ENCODE measurements at regions not wholly inside any gene's neighbourhood (a gene's known extent, or its start where the extent isn't known, plus 50 kb on each side); places are given as distances from the start of the nearest gene placed in this dataset.

DNA sequence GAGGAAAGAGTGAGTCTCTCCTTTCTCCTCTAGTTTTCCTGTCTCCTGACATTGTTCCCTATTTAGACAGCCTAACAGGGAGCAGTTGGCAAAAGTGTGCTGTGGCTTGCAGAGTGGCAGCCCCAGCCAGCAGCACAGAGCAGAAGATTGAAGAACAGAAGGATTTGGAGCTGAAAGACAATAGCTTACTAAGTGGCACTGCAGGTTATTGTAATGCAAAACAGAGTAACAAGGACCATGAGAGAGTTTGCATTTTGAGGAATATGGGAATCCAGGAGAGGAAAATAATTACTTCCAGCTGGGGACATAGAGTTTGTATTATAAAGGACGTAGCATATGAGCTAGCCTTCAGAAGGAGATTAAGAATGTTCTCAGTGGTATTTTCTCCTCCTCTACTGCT is 342.4 kb downstream of the AKAIN1 start:
- TF ChIP-seq, protein P1, sequence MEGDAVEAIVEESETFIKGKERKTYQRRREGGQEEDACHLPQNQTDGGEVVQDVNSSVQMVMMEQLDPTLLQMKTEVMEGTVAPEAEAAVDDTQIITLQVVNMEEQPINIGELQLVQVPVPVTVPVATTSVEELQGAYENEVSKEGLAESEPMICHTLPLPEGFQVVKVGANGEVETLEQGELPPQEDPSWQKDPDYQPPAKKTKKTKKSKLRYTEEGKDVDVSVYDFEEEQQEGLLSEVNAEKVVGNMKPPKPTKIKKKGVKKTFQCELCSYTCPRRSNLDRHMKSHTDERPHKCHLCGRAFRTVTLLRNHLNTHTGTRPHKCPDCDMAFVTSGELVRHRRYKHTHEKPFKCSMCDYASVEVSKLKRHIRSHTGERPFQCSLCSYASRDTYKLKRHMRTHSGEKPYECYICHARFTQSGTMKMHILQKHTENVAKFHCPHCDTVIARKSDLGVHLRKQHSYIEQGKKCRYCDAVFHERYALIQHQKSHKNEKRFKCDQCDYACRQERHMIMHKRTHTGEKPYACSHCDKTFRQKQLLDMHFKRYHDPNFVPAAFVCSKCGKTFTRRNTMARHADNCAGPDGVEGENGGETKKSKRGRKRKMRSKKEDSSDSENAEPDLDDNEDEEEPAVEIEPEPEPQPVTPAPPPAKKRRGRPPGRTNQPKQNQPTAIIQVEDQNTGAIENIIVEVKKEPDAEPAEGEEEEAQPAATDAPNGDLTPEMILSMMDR (IDR thresholded peaks at IDR 0.05; ENCODE audit: borderline replicate concordance, extremely low read depth, insufficient read depth) = no peak
- no peak for DNase-seq
- no peaks in the 10 kb centered on the region for H3K27me3 ChIP-seq (ENCODE audit: control insufficient read depth, insufficient read depth, low read length)
- intact Hi-C loops (cut with DNase I) = no loop called here
- H3K9me3 ChIP-seq (ENCODE audit: control insufficient read depth in 2 of 3, insufficient read depth in 1 of 3, low read length in 3 of 3) = no peaks in the 10 kb centered on the region
- no peak overlapping the region for H3K4me3 ChIP-seq (ENCODE audit: low read length in 3 of 3)
- no peak overlapping the region for H3K27ac ChIP-seq (ENCODE audit: low read depth in 2 of 2, low read length in 2 of 2)
- H3K9ac ChIP-seq (ENCODE audit: low read length in 3 of 3) = no peak overlapping the region
- no peak for FAIRE-seq
- H3K4me1 ChIP-seq (ENCODE audit: control insufficient read depth in 2 of 3, insufficient read depth in 2 of 3, low read depth in 1 of 3, low read length in 3 of 3) = no peaks in the 10 kb centered on the region
- H3K36me3 ChIP-seq (ENCODE audit: control insufficient read depth in 2 of 3, insufficient read depth in 3 of 3, low read length in 3 of 3) = no peaks in the 10 kb centered on the region

DNA sequence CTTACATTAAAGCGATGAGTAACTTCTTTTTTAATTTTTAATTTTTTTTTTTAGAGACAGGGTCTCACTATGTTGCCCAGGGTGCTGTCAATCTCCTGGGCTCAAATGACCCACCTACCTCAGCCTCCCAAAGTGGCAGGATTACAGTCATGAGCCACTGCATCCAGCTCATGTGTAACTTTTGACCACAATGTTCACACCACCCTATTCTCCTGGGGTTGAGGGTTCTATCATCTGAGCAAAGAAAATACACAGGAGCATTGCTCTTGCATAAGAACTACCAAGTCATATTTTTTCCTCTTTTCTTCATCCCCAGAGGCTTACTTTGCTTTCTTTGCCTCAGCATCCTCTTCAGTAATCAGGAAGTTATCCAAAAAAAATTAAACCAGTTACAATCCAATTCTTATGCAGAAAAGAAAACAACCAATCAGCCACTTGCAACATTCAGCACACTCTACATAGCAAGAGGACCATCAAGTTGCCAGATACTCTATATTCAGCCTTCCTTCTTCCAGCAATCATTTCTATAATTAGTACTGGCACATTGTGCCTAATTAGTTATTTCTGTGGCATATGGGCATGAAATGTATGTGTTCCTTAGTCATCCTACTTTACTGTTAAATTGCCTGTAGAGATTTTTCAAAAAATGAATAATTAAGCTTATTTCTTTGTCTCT is 345.6 kb downstream of the AKAIN1 start:
- H3K27ac ChIP-seq (ENCODE audit: low read depth in 2 of 2, low read length in 2 of 2) = no peak overlapping the region
- TF ChIP-seq, protein P1 (IDR thresholded peaks at IDR 0.05; ENCODE audit: borderline replicate concordance, extremely low read depth, insufficient read depth) = no peak
- no peaks in the 10 kb centered on the region for H3K27me3 ChIP-seq (ENCODE audit: control insufficient read depth, insufficient read depth, low read length)
- H3K4me3 ChIP-seq (ENCODE audit: low read length in 3 of 3) = no peak overlapping the region
- intact Hi-C loops (cut with DNase I) = no loop called here
- DNase-seq = no peak
- no peak for FAIRE-seq
- H3K36me3 ChIP-seq (ENCODE audit: control insufficient read depth in 2 of 3, insufficient read depth in 3 of 3, low read length in 3 of 3) = no peaks in the 10 kb centered on the region
- H3K9me3 ChIP-seq (ENCODE audit: control insufficient read depth in 2 of 3, insufficient read depth in 1 of 3, low read length in 3 of 3) = no peaks in the 10 kb centered on the region
- no peak overlapping the region for H3K9ac ChIP-seq (ENCODE audit: low read length in 3 of 3)
- H3K4me1 ChIP-seq (ENCODE audit: control insufficient read depth in 2 of 3, insufficient read depth in 2 of 3, low read depth in 1 of 3, low read length in 3 of 3) = no peaks in the 10 kb centered on the region

GRCh38 chr18:4847056-4847455 is 350.0 kb downstream of the AKAIN1 start:
- Histone ChIP-seq H3K36me3 (ENCODE audit: control insufficient read depth in 2 of 3, insufficient read depth in 3 of 3, low read length in 3 of 3) (no peaks in the 10 kb centered on the region), H3K9me3 (ENCODE audit: control insufficient read depth in 2 of 3, insufficient read depth in 1 of 3, low read length in 3 of 3) (no peaks in the 10 kb centered on the region), H3K9ac (ENCODE audit: low read length in 3 of 3) (no peak overlapping the region), H3K27me3 (ENCODE audit: control insufficient read depth, insufficient read depth, low read length) (no peaks in the 10 kb centered on the region), H3K4me1 (ENCODE audit: control insufficient read depth in 2 of 3, insufficient read depth in 2 of 3, low read depth in 1 of 3, low read length in 3 of 3) (no peaks in the 10 kb centered on the region), H3K27ac (ENCODE audit: low read depth in 2 of 2, low read length in 2 of 2) (no peak overlapping the region), H3K4me3 (ENCODE audit: low read length in 3 of 3) (no peak overlapping the region)
- intact Hi-C loops (cut with DNase I) = no loop called here
- no peak for FAIRE-seq
- DNase-seq = no peak
- TF ChIP-seq, protein P1 (IDR thresholded peaks at IDR 0.05; ENCODE audit: borderline replicate concordance, extremely low read depth, insufficient read depth) = no peak

- FAIRE-seq (no peak), DNase-seq (no peak)
- Histone ChIP-seq H3K27ac (ENCODE audit: low read depth in 2 of 2, low read length in 2 of 2) (no peak overlapping the region), H3K9me3 (ENCODE audit: control insufficient read depth in 2 of 3, insufficient read depth in 1 of 3, low read length in 3 of 3) (peaks cover 0 to 3% (median 0%) of the 10 kb centered on the region in 3 donors), H3K27me3 (ENCODE audit: control insufficient read depth, insufficient read depth, low read length) (no peaks in the 10 kb centered on the region), H3K9ac (ENCODE audit: low read length in 3 of 3) (no peak overlapping the region), H3K36me3 (ENCODE audit: control insufficient read depth in 2 of 3, insufficient read depth in 3 of 3, low read length in 3 of 3) (no peaks in the 10 kb centered on the region), H3K4me3 (ENCODE audit: low read length in 3 of 3) (no peak overlapping the region), H3K4me1 (ENCODE audit: control insufficient read depth in 2 of 3, insufficient read depth in 2 of 3, low read depth in 1 of 3, low read length in 3 of 3) (no peaks in the 10 kb centered on the region)
- TF ChIP-seq, protein P1 (IDR thresholded peaks at IDR 0.05; ENCODE audit: borderline replicate concordance, extremely low read depth, insufficient read depth) = no peak
- intact Hi-C loops (cut with DNase I) = no loop called here
Measured at GRCh38 chr18:4844320-4844719, 352.7 kb downstream of the AKAIN1 start.
